ENCODE measurements at regions not wholly inside any gene's neighbourhood (a gene's known extent, or its start where the extent isn't known, plus 50 kb on each side); places are given as distances from the start of the nearest gene placed in this dataset.

- H3K27ac ChIP-seq = no peak overlapping the region
- H3K9me3 ChIP-seq = peaks cover 0 to 11% (median 0%) of the 10 kb centered on the region in 11 donors
- no peak for TF ChIP-seq CTCF (IDR thresholded peaks at IDR 0.05)
- DNase-seq (no peak), ATAC-seq (no peak)
- no peak overlapping the region for H3K4me3 ChIP-seq
- intact Hi-C loops (cut with DNase I) = no loop called here
- 93% methylated on average over 2 of the region's 2 CpGs for WGBS, 2 donors
- no peaks in the 10 kb centered on the region for H3K27me3 ChIP-seq
- H3K4me1 ChIP-seq = no peaks in the 10 kb centered on the region
- H3K36me3 ChIP-seq = no peaks in the 10 kb centered on the region
Measured at GRCh38 chr7:119483364-119483763, 789.6 kb upstream of the KCND2 start.

GRCh38 chr7:119514326-119514725 is 758.6 kb upstream of the KCND2 start:
- H3K4me1 ChIP-seq = no peaks in the 10 kb centered on the region
- no peaks in the 10 kb centered on the region for H3K36me3 ChIP-seq
- no peaks in the 10 kb centered on the region for H3K27me3 ChIP-seq
- peaks cover 0 to 18% (median 0%) of the 10 kb centered on the region in 11 donors for H3K9me3 ChIP-seq
- DNase-seq (no peak), ATAC-seq (no peak)
- TF ChIP-seq CTCF (IDR thresholded peaks at IDR 0.05) = no peak
- H3K4me3 ChIP-seq = no peak overlapping the region
- no peak overlapping the region for H3K27ac ChIP-seq
- intact Hi-C loops (cut with DNase I) = no loop called here
- 43 to 53% methylated on average over 3 of the region's 3 CpGs for WGBS, 2 donors

GRCh38 chr7:119515214-119515613 is 757.8 kb upstream of the KCND2 start:
- no peak for TF ChIP-seq CTCF (IDR thresholded peaks at IDR 0.05)
- WGBS, 2 donors = 43 to 53% methylated on average over 5 of the region's 5 CpGs
- DNase-seq = no peak
- no peaks in the 10 kb centered on the region for H3K27me3 ChIP-seq
- H3K4me3 ChIP-seq = no peak overlapping the region
- peaks cover 0 to 20% (median 0%) of the 10 kb centered on the region in 11 donors for H3K9me3 ChIP-seq
- intact Hi-C loops (cut with DNase I) = no loop called here
- ATAC-seq = no peak
- H3K27ac ChIP-seq = no peak overlapping the region
- no peaks in the 10 kb centered on the region for H3K4me1 ChIP-seq
- no peaks in the 10 kb centered on the region for H3K36me3 ChIP-seq

GRCh38 chr7:119515962-119516361 is 757.0 kb upstream of the KCND2 start:
- 57 to 67% methylated on average over 3 of the region's 3 CpGs for WGBS, 2 donors
- ATAC-seq (no peak), DNase-seq (no peak)
- no peaks in the 10 kb centered on the region for H3K36me3 ChIP-seq
- intact Hi-C loops (cut with DNase I) = no loop called here
- TF ChIP-seq CTCF (IDR thresholded peaks at IDR 0.05) = no peak
- H3K4me3 ChIP-seq = no peak overlapping the region
- no peaks in the 10 kb centered on the region for H3K27me3 ChIP-seq
- H3K27ac ChIP-seq = no peak overlapping the region
- no peaks in the 10 kb centered on the region for H3K4me1 ChIP-seq
- H3K9me3 ChIP-seq = peaks cover 0 to 23% (median 0%) of the 10 kb centered on the region in 11 donors

All from heart right ventricle (tissue), 16 donors.